ENCODE measurements at regions not wholly inside any gene's neighbourhood (a gene's known extent, or its start where the extent isn't known, plus 50 kb on each side); places are given as distances from the start of the nearest gene placed in this dataset.

- TF ChIP-seq CTCF (IDR thresholded peaks at IDR 0.05) (no peak), POLR2A (IDR thresholded peaks at IDR 0.05) (no peak)
Measured at GRCh38 chr10:121324678-121325213, 273.5 kb downstream of the FGFR2 start.
